ENCODE measurements at regions not wholly inside any gene's neighbourhood (a gene's known extent, or its start where the extent isn't known, plus 50 kb on each side); places are given as distances from the start of the nearest gene placed in this dataset.

DNA sequence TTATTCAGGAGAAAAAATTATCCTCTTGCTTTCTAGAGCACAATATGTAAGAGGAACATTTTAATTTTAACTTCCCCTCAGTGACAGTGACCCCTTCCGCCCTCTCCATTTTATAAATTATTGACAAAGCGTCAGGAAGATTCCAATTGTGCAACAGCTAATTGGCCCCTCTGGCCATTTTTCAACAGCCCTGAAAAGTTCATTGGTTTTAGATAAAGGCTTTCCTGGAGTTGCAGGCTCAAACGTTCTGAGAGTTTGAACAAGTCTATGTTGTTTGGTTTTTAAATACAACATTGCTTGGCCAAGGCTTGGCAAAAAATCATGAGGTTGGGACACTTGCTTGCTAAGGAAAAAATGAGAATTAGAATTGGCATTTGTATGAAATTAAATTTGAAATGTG lies 422.2 kb upstream of the ANKRD30A start:
- no peak for DNase-seq (ENCODE audit: low read depth in 1 of 2, low spot score in 1 of 2)

- DNase-seq (ENCODE audit: low read depth in 1 of 2, low spot score in 1 of 2), result no peak
These were observed 425.3 kb upstream of the ANKRD30A start for GRCh38 chr10:36700123-36700522.

DNA sequence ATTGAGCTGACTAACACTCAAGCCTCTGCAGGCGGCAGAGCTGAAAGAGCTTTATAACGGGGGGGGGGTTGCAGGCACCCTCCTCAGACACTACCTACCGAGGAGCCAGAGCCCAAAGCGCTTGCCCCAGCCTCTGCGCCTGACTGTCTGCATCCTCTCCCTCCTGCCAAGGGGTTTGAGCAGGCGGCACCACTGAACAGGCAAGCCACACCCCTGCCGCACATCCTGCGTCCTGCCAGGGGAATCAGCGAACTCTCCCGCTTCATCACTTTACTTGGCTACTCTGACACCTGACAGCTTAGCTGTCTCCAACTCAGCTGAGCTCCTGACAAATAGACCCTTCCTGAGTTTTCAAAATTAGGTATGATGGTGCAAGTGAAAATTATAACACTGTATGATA lies 432.6 kb upstream of the ANKRD30A start:
- no peak for DNase-seq (ENCODE audit: low read depth in 1 of 2, low spot score in 1 of 2)

DNA sequence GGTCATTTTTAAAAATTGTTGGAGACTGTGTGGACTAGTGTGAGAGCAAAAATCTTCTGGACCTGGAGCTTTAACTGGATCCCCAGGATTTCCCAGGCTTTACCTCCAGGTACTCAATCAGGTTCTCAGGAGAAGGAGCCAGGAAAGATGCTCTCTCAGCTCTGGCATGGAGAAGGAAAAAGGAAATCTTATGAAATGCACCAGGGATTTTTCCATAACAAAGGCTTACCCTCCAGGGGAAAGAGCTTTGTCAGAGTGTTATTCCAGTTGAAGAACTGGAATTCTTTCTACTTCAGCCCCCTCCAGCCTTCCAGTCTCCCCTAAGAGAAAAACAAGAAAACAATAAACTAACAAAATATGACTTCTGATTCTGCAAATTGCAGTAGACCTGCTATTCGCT lies 436.7 kb upstream of the ANKRD30A start:
- no peak for DNase-seq (ENCODE audit: low read depth in 1 of 2, low spot score in 1 of 2)

DNA sequence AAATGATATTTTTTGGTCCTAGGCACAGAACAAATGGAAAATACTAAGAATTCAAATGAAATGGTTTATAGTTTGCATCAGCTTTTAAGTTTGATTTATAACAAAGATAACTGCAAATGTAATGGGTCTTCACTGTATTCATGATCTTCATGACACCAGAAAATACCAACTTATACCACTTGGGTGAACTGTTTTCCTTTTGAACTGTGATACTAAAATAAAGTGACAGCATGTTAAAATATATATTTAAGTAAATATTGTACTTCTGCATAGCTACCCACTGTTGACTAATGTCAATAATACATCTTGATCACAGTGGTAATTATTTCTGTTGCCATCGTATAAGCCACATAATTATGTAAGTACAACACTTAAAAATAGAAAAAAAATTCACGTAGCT lies 442.0 kb upstream of the ANKRD30A start:
- DNase-seq (ENCODE audit: low read depth in 1 of 2, low spot score in 1 of 2), result no peak

DNA sequence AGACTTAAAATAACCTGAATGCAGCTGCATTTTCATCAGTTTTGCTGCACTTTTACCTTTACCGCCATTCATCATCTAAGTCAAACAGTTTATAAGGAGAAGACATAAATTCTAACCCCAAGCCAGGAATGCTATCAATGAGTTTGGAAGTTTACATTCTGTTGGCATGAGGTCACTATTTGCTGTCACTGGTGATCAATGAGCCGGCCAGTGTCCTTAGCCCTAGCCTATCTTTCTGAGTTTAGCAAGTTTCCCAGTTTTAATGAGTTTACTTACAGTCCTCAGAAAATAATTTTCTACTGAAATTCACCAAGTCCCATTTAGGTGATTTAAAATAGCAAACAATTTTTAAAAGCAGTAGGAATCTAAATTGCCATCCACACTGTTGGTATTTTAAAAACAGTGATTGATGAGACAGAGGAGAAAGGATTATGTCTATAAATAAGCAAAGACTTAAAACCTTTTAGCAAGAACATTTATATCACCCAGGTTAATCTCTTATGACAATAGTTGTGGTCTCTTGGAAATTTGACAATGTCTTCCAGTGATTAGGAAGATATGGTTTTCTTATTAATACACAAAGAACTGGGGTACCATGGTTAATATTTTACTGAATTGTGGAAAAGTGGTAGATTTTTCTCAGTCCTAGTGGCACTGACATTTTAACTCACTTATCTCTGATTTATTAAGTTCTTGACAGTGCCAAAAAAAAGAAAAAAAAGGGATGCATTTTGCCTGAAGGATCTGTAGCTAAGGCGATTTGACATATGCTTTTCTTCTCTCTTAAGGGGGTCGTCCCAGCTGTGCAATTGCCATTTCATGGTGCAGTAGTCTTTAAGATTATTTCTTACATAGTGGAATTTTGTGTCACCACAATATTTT lies 443.4 kb upstream of the ANKRD30A start:
- no peak for DNase-seq (ENCODE audit: low read depth in 1 of 2, low spot score in 1 of 2)

GRCh38 chr10:36679554-36679953 lies 445.8 kb upstream of the ANKRD30A start:
- no peak for DNase-seq (ENCODE audit: low read depth in 1 of 2, low spot score in 1 of 2)

GRCh38 chr10:36677431-36677768 lies 448.0 kb upstream of the ANKRD30A start:
- no peak for DNase-seq (ENCODE audit: low read depth in 1 of 2, low spot score in 1 of 2)

DNA sequence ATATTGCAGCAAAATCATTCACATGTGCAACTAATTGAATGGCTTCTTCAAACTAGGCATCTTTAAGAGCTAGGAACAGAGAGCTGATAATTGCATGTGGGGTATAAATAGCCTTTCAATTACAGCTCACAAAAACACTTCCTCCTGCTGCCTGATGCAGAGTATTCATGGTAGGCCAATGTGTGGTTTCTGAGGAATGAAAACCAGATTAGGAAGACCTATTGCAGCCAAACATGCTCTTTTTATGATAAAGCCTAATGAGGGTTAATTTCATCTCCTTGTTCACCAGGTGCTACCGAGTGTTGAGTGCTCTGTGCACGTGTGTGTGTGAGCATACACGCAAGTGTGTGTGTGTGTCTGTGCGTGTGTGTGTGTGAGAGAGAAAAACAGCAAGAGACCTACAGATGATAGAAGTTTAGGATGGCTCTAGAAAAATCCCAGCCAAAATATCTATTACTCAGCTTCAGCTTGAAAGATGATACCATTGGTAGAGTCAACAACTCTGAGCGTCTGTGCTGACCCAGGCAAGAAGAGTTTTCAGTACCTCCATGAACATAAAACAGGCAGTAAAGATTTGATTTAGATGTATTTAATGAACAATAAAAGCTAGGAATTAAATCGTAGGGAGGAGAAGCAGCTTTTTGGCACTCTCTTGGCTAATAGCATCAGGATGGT lies 448.5 kb upstream of the ANKRD30A start:
- no peak for DNase-seq (ENCODE audit: low read depth in 1 of 2, low spot score in 1 of 2)

DNA sequence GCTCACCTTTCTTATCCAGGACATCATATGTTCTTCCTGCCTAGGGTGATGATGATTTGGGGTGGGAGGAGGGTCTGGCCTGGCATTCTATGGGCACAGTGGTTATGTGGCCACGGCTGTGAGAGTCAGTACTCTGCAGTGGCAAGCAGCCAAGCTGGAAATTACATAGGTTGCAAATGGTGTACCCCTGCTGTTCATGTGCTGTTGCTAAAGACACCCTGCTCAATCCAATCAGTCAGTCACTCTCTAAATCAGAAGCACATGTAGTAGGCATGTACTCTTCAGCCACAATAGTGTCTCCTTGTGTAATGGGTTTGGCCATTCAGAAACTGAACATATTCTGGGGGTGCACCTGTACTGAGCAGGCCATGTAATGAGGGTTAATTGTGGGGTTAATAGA lies 449.1 kb upstream of the ANKRD30A start:
- no peak for DNase-seq (ENCODE audit: low read depth in 1 of 2, low spot score in 1 of 2)

DNA sequence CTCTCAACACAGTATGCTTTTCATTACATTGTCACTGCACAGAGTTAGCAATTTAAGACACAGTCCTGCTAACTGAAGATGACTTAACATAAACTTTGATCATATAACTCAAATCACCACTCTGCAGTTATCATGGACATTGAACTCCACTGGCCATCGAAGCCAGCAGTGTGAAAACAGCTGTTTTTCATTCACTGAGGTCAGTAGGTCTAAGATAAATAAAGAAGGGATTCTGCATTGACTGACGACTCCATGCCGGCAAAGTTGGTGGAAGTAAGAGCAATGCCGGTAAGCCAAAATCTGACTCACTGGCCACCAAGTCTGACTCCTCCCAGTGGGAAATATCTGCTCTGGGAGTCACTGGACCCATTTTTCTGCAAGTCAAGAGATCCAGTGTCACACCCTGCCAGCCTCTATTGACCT lies 449.9 kb upstream of the ANKRD30A start:
- DNase-seq (ENCODE audit: low read depth in 1 of 2, low spot score in 1 of 2), result no peak

GRCh38 chr10:36671607-36672006 lies 453.8 kb upstream of the ANKRD30A start:
- no peak for DNase-seq (ENCODE audit: low read depth in 1 of 2, low spot score in 1 of 2)

- DNase-seq (ENCODE audit: low read depth in 1 of 2, low spot score in 1 of 2), result no peak
These were observed 454.6 kb upstream of the ANKRD30A start for GRCh38 chr10:36670621-36671402.

GRCh38 chr10:36669615-36670352 lies 455.6 kb upstream of the ANKRD30A start:
- no peak for DNase-seq (ENCODE audit: low read depth in 1 of 2, low spot score in 1 of 2)

GRCh38 chr10:36666451-36666850 lies 458.9 kb upstream of the ANKRD30A start:
- no peak for DNase-seq (ENCODE audit: low read depth in 1 of 2, low spot score in 1 of 2)

- no peak for DNase-seq (ENCODE audit: low read depth in 1 of 2, low spot score in 1 of 2)
These were observed 462.8 kb upstream of the ANKRD30A start for GRCh38 chr10:36662571-36662970.

- no peak for DNase-seq (ENCODE audit: low read depth in 1 of 2, low spot score in 1 of 2)
These were observed 475.1 kb upstream of the ANKRD30A start for GRCh38 chr10:36650274-36650673.

DNA sequence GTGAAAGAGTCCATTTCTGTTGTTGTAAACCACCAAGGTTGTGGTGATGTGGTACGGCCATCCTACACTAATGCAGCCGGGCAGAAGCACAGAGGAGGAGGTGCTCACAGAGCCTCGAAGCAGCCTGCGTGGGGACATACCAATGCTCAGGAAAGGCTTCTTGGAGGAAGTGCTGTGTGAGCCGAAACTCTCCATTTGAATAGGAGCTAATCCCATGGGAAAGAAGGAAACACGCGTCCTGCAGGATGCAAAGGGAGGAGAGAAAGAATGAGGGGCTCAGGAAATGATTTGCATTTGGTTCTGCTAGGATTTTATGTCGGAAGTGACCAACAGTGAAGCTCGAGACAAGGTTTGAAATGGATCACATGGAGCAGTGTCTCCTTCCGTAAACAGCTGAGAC lies 477.9 kb upstream of the ANKRD30A start:
- DNase-seq (ENCODE audit: low read depth in 1 of 2, low spot score in 1 of 2), result no peak

DNA sequence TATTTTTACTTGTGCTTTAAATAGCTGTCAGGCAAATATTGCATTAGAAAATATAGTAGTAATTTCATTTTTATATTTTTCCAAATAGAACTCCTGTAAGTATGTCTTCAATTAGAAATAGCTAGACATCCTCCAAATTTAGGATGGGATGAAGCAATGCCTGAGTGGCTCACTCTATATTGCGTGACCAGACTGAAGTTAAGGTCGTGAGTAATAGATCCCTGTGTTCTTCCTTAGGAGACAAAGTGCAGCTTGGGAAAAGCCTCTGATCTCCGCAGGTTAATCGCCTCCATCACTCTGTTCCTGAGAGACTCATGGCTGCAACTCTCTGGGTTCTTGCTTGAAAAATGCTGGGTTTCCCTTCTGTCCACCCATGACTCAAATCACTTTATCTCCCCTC lies 484.8 kb upstream of the ANKRD30A start:
- DNase-seq (ENCODE audit: low read depth in 1 of 2, low spot score in 1 of 2), result no peak

GRCh38 chr10:36638462-36639155 lies 486.8 kb upstream of the ANKRD30A start:
- no peak for DNase-seq (ENCODE audit: low read depth in 1 of 2, low spot score in 1 of 2)

- DNase-seq (ENCODE audit: low read depth in 1 of 2, low spot score in 1 of 2), result no peak
These were observed 488.5 kb upstream of the ANKRD30A start for GRCh38 chr10:36636879-36637278.

Measured in activated CD4-positive, alpha-beta T cell treated with anti-CD3 and anti-CD28 coated beads, Interleukin-2, amount 50 U/mL, for 24 hours (primary cell).